Esophagus muscularis mucosa (tissue), 4 donors: ENCODE measurements at regions not wholly inside any gene's neighbourhood (a gene's known extent, or its start where the extent isn't known, plus 50 kb on each side); places are given as distances from the start of the nearest gene placed in this dataset.

Experiments
- DNase-seq: peaks from one replicate; pipeline ENCODE4 v3.0.0-alpha.2; 2017; ENCODE audit errors: extremely low spot score
- H3K27ac ChIP-seq, 4 donors: fragments of 200-600 bp; sonication (generic); replicated peaks in 1 of 4; 1 replicate in 3 of 4; 2 replicates in 1 of 4; pipeline ENCODE4 v1.5.1; 2016 to 2019; ENCODE audit warnings: mild to moderate bottlenecking in 1 of 4
- H3K27me3 ChIP-seq, 4 donors: fragments of 200-600 bp; sonication (generic); one replicate each; pipeline versions ENCODE4 v1.5.1 to v1.6.0; 2016 to 2019
- H3K36me3 ChIP-seq, 4 donors: fragments of 200-600 bp; sonication (generic); one replicate each; pipeline ENCODE4 v1.5.1; 2016 to 2019
- H3K4me1 ChIP-seq, 4 donors: fragments of 200-600 bp; sonication (generic); one replicate each; pipeline ENCODE4 v1.5.1; 2016 to 2019
- H3K4me3 ChIP-seq, 4 donors: fragments of 200-600 bp; sonication (generic); 1 replicate in 2 of 4; 2 replicates in 2 of 4; pipeline ENCODE4 v1.5.1; 2016 to 2019; ENCODE audit warnings: mild to moderate bottlenecking in 4 of 4, moderate library complexity in 1 of 4
- H3K9me3 ChIP-seq, 4 donors: fragments of 200-600 bp; sonication (generic); 1 replicate in 3 of 4; 2 replicates in 1 of 4; pipeline ENCODE4 v1.5.1; 2016 to 2019
- CTCF ChIP-seq, 3 experiments: fragments of 200-600 bp in 2 of 3; fragments of 450-650 bp in 1 of 3; sonication (generic) in 2 of 3; IDR thresholded peaks; one replicate each; pipeline ENCODE4 v1.5.1; 2017 to 2019; ENCODE audit warnings: antibody characterized with exemption in 3 of 3, mild to moderate bottlenecking in 2 of 3, moderate library complexity in 1 of 3
- EP300 ChIP-seq: sonication (generic); formaldehyde crosslinking; IDR thresholded peaks from one replicate; pipeline ENCODE4 v1.6.1; 2017; ENCODE audit warnings: antibody characterized with exemption
- POLR2A ChIP-seq: fragments of 450-650 bp; IDR thresholded peaks from one replicate; pipeline ENCODE4 v1.6.1; 2017; ENCODE audit warnings: antibody characterized with exemption, moderate library complexity, mild to moderate bottlenecking, low read depth
- POLR2AphosphoS5 ChIP-seq, 2 donors: sonication (generic); formaldehyde crosslinking; IDR thresholded peaks; one replicate each; pipeline ENCODE4 v1.6.1; 2017; ENCODE audit warnings: antibody characterized with exemption in 2 of 2
- WGBS: methylation state at CpG from one replicate; pipeline ENCODE4 v1.1.5; 2018; 5-methylcytosine and 5-hydroxymethylcytosine counted together
- intact Hi-C: fragments of 100-400 bp; cut with DNase I; formaldehyde crosslinking; loops from one replicate; pipeline ENCODE4 v1.15.1; 2023

GRCh38 chr7:50214126-50214670 is 90.3 kb upstream of the IKZF1 start:
- Histone ChIP-seq H3K36me3 (no peaks in the 10 kb centered on the region), H3K27me3 (peaks cover 0 to 12% (median 0%) of the 10 kb centered on the region in 4 donors), H3K9me3 (no peaks in the 10 kb centered on the region), H3K4me3 (no peak overlapping the region), H3K27ac (no peak overlapping the region), H3K4me1 (no peaks in the 10 kb centered on the region)
- WGBS = 82% methylated on average over 2 of the region's 2 CpGs
- intact Hi-C loops = no loop called here
- TF ChIP-seq EP300 (no peak), POLR2A (no peak), POLR2AphosphoS5 (IDR thresholded peaks at IDR 0.05) (no peak), CTCF (IDR thresholded peaks at IDR 0.05) (no peak)
- DNase-seq = peak; percentile 78

GRCh38 chr7:50213622-50214017 is 90.9 kb upstream of the IKZF1 start:
- TF ChIP-seq POLR2A = no peak
- H3K27ac ChIP-seq = no peak overlapping the region
- no peaks in the 10 kb centered on the region for H3K36me3 ChIP-seq
- H3K4me3 ChIP-seq = no peak overlapping the region
- no peak for DNase-seq
- H3K9me3 ChIP-seq = no peaks in the 10 kb centered on the region
- intact Hi-C loops = no loop called here
- no peaks in the 10 kb centered on the region for H3K4me1 ChIP-seq
- H3K27me3 ChIP-seq = peaks cover 0 to 12% (median 0%) of the 10 kb centered on the region in 4 donors
- 74% methylated on average over 4 of the region's 4 CpGs for WGBS

GRCh38 chr7:50212666-50213621 is 91.6 kb upstream of the IKZF1 start:
- intact Hi-C loops = no loop called here
- 65% methylated on average over 15 of the region's 15 CpGs for WGBS
- Histone ChIP-seq H3K27ac (no peak overlapping the region), H3K4me1 (no peaks in the 10 kb centered on the region), H3K4me3 (no peak overlapping the region), H3K36me3 (no peaks in the 10 kb centered on the region), H3K27me3 (peaks cover 0 to 15% (median 0%) of the 10 kb centered on the region in 4 donors), H3K9me3 (no peaks in the 10 kb centered on the region)
- no peak for TF ChIP-seq CTCF (IDR thresholded peaks at IDR 0.05)
- no peak for TF ChIP-seq POLR2A
- DNase-seq = peak; percentile 89

GRCh38 chr7:50212016-50212325 is 92.5 kb upstream of the IKZF1 start:
- DNase-seq = peak; percentile 78
- peaks cover 0 to 25% (median 0%) of the 10 kb centered on the region in 4 donors for H3K27me3 ChIP-seq
- intact Hi-C loops = no loop called here
- H3K36me3 ChIP-seq = no peaks in the 10 kb centered on the region
- no peak for TF ChIP-seq EP300
- TF ChIP-seq POLR2A = no peak
- no peak for TF ChIP-seq POLR2AphosphoS5 (IDR thresholded peaks at IDR 0.05)
- TF ChIP-seq CTCF (IDR thresholded peaks at IDR 0.05) = no peak
- H3K4me1 ChIP-seq = no peaks in the 10 kb centered on the region
- WGBS = 79% methylated on average over 7 of the region's 10 CpGs
- no peaks in the 10 kb centered on the region for H3K9me3 ChIP-seq
- no peak overlapping the region for H3K4me3 ChIP-seq
- H3K27ac ChIP-seq = no peak overlapping the region

GRCh38 chr7:50211130-50212015 is 93.1 kb upstream of the IKZF1 start:
- Histone ChIP-seq H3K9me3 (no peaks in the 10 kb centered on the region), H3K4me3 (no peak overlapping the region), H3K36me3 (no peaks in the 10 kb centered on the region), H3K4me1 (no peaks in the 10 kb centered on the region), H3K27me3 (peaks cover 0 to 31% (median 0%) of the 10 kb centered on the region in 4 donors), H3K27ac (no peak overlapping the region)
- intact Hi-C loops = no loop called here
- peak; percentile 83 for DNase-seq
- no peak for TF ChIP-seq POLR2AphosphoS5 (IDR thresholded peaks at IDR 0.05)
- TF ChIP-seq EP300 = no peak
- no peak for TF ChIP-seq POLR2A
- TF ChIP-seq CTCF (IDR thresholded peaks at IDR 0.05) = no peak
- WGBS = 78% methylated on average over 9 of the region's 9 CpGs
